SU-DHL-6 (cell line): ENCODE measurements at regions not wholly inside any gene's neighbourhood (a gene's known extent, or its start where the extent isn't known, plus 50 kb on each side); places are given as distances from the start of the nearest gene placed in this dataset.

Experiments
- CTCF ChIP-seq: fragments of 200-600 bp; sonication (generic); IDR thresholded peaks from one replicate; pipeline ENCODE4 v1.5.1; 2017; ENCODE audit warnings: antibody characterized with exemption, mild to moderate bottlenecking, low read length, moderate library complexity; ENCODE audit not compliant: insufficient read depth, poor library complexity, severe bottlenecking
- EZH2phosphoT487 ChIP-seq: fragments of 200-600 bp; sonication (generic), shearing (Covaris generic); conservative IDR thresholded peaks from 2 replicates; pipeline ENCODE4 v1.6.1; 2018; ENCODE audit warnings: mild to moderate bottlenecking, antibody characterized with exemption, low read length, moderate library complexity, mixed read lengths

- TF ChIP-seq CTCF (no peak), EZH2phosphoT487 (no peak)
These were observed 317.7 kb upstream of the SEMA3C start for GRCh38 chr7:81236560-81236959.
